Fibroblast of skin of left biceps (primary cell): ENCODE measurements at regions not wholly inside any gene's neighbourhood (a gene's known extent, or its start where the extent isn't known, plus 50 kb on each side); places are given as distances from the start of the nearest gene placed in this dataset.

Source experiments
- DNase-seq, 2 experiments: peaks; one replicate each; pipeline ENCODE4 v3.0.0-alpha.2; 2013; ENCODE audit warnings: low read depth in 2 of 2

GRCh38 chr4:141402712-141403111 is 182.0 kb downstream of the ZNF330 start:
- no peak for DNase-seq

GRCh38 chr4:141403782-141404181 is 183.1 kb downstream of the ZNF330 start:
- DNase-seq: no peak

- DNase-seq: no peak
These were observed 185.5 kb downstream of the ZNF330 start for GRCh38 chr4:141406237-141406636.

- DNase-seq: no peak
These were observed 188.9 kb downstream of the ZNF330 start for GRCh38 chr4:141409556-141409955.

- DNase-seq: peak; percentile 46 to 56
These were observed 190.1 kb downstream of the ZNF330 start for GRCh38 chr4:141410839-141411238.

- no peak for DNase-seq
These were observed 191.2 kb downstream of the ZNF330 start for GRCh38 chr4:141411936-141412335.

GRCh38 chr4:141413366-141413765 is 192.7 kb downstream of the ZNF330 start:
- DNase-seq: no peak

GRCh38 chr4:141415651-141416050 is 195.0 kb downstream of the ZNF330 start:
- no peak for DNase-seq

- peak; percentile 80 to 82 for DNase-seq
These were observed 195.5 kb downstream of the ZNF330 start for GRCh38 chr4:141416219-141416618.

GRCh38 chr4:141416677-141417363 is 196.1 kb downstream of the ZNF330 start:
- DNase-seq: no peak

- no peak for DNase-seq
These were observed 196.7 kb downstream of the ZNF330 start for GRCh38 chr4:141417387-141417786.

GRCh38 chr4:141425124-141425523 is 204.4 kb downstream of the ZNF330 start:
- peak; percentile 51 to 61 for DNase-seq

GRCh38 chr4:141427726-141428296 is 207.1 kb downstream of the ZNF330 start:
- no peak for DNase-seq

GRCh38 chr4:141429933-141430332 is 206.4 kb upstream of the IL15 start:
- DNase-seq: no peak

- DNase-seq: no peak
These were observed 205.7 kb upstream of the IL15 start for GRCh38 chr4:141430686-141431085.

GRCh38 chr4:141432000-141432712 is 204.2 kb upstream of the IL15 start:
- DNase-seq: peak; percentile 47 to 70

- no peak for DNase-seq
These were observed 200.7 kb upstream of the IL15 start for GRCh38 chr4:141435446-141436225.

- no peak for DNase-seq
These were observed 197.2 kb upstream of the IL15 start for GRCh38 chr4:141439223-141439622.

GRCh38 chr4:141447761-141448160 is 188.6 kb upstream of the IL15 start:
- DNase-seq: no peak

GRCh38 chr4:141448490-141448889 is 187.9 kb upstream of the IL15 start:
- DNase-seq: no peak

- DNase-seq: no peak
These were observed 186.5 kb upstream of the IL15 start for GRCh38 chr4:141449927-141450326.

GRCh38 chr4:141455651-141456050 is 180.7 kb upstream of the IL15 start:
- DNase-seq: no peak
